ENCODE measurements at regions not wholly inside any gene's neighbourhood (a gene's known extent, or its start where the extent isn't known, plus 50 kb on each side); places are given as distances from the start of the nearest gene placed in this dataset.
"Not testable (repeated sequence)": the region's sequence is repeated elsewhere in the genome, so short reads cannot be mapped to it uniquely, and the experiment has no call there.

DNA sequence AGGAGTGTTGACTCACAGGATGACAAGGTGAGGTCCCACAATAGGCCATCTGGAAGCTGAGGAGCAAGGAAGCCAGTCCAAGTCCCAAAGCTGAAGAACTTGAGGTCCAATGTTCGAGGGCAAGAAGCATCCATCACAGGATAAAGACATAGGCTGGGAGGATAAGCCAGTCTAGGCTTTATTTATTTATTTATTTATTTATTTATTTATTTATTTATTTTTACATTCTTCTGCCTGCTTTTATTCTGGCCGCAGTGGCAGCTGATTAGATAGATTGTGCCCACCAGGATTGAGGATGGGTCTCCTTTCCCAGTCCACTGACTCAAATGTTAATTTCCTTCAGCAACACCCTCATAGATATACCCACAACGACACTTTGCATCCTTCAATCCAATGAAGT, 472.2 kb upstream of the DPPA4 start:
- no peak for ATAC-seq

GRCh38 chr3:109818081-109818480, 480.7 kb upstream of the DPPA4 start:
- ATAC-seq, result no peak

DNA sequence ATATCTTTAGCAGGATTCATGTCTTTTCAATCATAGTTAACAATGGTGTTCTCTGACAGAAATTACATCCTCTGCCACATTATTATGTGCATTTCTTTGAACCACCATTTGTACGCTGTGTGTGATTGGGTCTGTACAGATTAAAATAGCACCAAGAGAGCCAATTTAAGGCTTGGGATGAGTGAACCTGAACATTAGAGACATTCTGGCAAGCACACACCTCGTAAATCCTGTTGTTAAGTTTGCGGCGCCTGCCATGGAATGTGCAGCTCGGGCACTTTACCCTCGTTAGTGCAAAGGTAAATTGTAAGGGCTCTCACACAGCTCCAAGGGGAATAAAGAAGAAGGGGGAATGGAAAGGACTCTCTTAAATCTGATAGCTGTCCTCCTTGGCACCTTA, 482.4 kb upstream of the DPPA4 start:
- ATAC-seq, result no peak

DNA sequence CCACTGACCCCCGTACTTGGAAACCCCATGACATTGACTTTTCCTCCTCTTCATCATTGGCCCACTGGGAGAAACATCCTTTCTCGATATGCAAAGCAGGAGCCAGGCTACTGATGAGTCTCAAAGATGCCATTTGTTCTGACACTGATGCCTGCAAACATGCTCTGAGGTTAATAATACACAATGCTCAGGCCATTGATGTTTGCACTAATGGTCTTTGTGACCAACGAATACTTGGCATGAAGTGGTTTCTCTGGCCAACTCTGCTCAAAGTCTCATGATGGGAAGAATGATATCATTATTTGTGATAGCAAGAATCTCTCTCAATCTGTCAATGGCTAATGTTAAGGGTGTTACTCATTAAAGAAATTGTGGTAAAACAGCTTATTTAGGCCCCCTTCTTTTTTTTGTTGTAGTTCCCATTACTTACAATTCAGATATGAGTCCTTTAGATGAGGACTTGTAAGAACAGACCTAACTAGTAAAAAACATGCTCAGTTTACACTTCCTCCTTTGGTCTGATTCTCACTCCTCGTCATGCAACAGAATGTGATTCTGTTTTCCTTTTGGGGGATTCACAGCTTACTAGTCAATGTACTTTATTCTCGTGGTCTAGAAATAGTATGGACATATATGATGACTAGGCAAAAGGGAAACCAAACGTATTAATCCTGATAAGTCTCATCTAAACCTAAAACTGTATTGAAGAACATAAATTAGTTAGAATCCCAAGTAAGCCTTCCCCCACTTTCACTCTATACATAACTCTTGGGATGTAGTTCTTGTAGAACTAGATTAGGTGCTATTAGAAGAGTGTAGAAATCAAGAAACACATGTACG, 488.8 kb upstream of the DPPA4 start:
- no peak for ATAC-seq

DNA sequence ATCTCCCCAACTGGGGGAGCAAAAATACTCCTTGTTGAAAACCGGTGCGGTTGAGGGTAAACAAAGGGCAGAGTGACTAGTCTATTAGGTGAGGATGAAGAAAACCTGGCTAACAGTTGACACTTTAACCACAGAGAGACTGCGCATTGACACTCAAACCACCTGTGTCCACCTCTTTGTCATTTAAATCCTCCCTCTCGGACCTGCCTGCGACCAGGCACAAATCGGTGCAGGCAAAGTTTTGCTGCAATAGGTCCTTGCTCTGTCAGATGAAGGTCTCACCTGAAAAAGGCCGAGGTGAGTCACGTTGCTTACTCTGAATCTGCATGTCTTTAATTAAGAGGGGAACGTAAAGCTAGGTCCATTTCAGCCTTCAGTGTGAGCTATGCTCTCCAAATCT, 494.1 kb upstream of the DPPA4 start:
- no peak for ATAC-seq

DNA sequence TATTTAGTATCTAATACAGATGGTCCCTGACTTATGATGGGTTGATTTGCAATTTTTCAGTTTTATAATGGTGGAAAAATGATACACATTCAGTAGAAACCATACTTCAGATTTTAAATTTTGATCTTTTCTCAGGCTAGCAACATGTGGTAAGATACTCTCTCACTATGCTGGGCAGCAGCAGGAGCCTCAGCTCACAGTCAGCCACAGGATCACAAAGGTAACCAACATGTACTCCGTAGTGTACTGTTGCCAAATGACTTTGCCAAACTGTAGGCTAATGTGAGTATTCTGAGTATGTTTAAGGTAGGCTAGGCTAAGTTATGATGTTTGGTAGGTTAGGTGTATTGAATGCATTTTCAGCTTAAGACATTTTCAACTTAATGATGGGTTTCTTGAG, 498.6 kb upstream of the DPPA4 start:
- no peak for ATAC-seq

DNA sequence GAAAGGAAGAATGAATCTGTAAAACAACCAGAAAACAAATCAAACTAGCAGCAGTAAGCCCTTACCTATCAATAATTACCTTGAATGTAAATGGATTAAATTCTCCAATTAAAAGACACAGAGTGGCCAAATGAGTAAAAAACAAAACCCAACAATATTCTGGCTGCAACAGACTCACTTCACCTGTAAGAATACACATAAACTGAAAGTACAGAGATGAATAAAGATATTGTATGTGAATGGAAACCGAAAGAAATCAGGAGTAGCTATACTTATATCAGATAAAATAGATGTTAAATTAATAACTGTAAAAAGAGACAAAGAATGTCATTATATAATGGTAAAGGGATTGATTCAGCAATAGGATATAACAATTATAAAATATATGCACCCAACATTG, 514.5 kb upstream of the DPPA4 start:
- no peak for ATAC-seq

- ATAC-seq, result no peak
These were observed 514.9 kb upstream of the DPPA4 start for GRCh38 chr3:109852283-109852682.

GRCh38 chr3:109853077-109853731, 515.9 kb upstream of the DPPA4 start:
- ATAC-seq, result no peak

DNA sequence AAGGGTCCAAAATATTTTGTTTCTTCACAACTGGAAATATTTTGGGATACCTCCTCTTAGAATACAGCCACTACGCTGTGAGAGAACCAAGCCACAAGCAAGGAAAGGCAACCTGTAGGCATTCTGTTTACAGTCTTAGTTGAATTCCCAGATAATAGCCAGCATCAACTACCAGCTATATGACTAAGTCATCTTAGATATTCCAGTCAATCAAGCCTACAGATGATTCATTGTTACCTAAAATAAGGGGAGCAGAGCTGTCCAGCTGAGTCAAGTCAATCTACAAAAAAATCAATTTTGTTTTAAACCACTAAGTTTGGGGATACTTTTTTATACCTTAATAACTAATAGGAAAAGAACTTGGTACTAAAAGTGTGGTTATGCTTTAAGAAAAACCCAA, 526.4 kb upstream of the DPPA4 start:
- no peak for ATAC-seq

DNA sequence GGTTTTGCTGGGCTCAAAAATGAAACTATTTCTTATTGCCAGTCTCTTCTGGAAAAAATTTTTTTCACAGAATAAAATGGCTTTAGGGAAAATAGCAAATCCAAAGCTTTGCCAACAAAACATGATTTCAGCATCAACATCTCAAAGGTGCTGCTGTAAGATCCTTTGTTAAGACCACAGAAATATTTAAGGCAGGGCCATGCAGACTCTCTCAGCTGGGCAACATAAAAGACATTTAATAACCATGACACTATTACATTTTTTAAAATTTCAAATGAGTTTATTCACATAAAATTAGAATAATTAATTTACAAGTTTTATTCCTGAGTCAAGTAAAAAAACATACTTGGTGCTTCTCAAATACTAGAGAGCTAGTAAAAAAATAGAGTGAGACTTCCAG, 527.1 kb upstream of the DPPA4 start:
- ATAC-seq, result no peak

DNA sequence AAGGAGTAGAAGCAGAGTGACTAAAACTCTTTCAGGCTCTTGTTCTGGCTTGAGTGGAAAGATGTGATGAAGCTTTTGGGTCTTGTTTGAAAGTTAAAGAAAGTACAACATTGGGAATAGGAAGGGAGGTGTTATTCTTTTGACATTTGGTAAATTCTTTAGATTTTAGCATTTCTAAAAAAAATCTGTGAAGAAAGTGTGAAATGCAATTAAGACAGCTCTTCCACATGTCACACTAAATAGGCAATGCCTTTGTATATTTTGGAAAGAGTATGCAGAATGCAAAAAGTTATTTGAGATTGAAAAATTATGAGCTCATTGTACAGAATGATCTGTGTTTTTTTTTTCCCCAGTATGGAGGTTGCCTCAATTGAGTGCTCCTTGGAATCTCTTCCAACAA, 532.2 kb upstream of the DPPA4 start:
- ATAC-seq, result no peak

DNA sequence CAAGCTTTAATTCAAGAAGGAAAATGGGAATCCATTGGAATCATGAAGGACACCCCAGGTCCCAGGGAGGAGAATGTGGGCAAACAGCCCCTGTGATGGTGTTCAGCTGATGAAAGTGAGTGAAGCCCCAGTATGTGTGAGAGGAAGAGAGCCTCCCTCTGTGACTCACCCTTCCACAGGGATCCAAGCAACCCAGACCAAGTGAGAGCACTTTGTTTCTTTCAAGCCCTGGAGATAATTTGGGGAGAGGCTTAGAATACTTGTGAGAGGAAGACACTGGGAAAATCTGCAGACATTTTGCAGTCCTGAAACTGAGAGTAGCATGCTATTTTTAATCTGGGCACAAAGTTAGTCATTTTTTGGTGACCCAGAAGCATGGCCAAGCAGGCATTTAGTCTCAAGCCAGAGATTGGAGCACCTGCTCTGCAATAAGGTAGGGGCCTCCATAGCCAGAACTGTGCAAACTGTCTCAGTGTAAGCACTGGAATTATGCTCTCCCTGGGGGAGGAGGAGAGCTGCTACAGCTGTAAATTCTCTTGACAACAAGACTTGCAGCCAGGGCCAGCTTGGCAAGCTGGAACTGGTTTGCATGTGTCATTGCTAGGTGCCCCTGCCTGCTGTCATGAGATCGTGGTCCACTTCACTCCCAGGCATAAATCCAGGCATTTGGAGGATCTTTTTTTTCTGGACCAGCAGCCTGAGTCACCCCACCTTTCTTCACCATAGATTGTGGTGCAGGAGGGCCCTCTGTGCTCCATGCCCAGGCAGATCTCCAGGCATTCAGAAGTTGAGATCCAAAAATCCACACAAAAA, 537.8 kb upstream of the DPPA4 start:
- ATAC-seq, result no peak

GRCh38 chr3:109877616-109878015, 540.3 kb upstream of the DPPA4 start:
- not testable (repeated sequence) for ATAC-seq

GRCh38 chr3:109882144-109882543, 544.8 kb upstream of the DPPA4 start:
- ATAC-seq, result no peak

DNA sequence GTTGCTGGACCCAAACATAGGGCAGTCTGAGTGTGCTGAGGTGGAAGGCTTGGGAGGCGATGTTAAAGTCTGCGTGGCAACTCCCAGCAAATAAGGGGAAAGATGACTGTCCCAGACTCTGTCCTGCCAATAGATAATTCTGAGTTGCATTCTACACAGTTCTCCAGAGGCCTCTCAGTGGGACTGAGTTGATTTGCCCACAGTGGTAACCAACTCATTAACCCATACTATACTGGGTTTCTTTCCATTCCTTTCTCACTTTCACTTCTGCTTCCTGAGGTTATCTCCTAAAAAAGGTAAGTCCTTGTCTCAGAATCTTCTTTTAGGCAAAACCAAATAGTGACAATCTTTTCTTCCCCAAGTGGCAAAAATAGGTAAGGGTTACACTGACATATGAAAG, 549.9 kb upstream of the DPPA4 start:
- ATAC-seq, result no peak

GRCh38 chr3:109888026-109888425, 550.7 kb upstream of the DPPA4 start:
- ATAC-seq, result no peak

GRCh38 chr3:109897734-109898133, 560.4 kb upstream of the DPPA4 start:
- no peak for ATAC-seq

- no peak for ATAC-seq
These were observed 562.6 kb upstream of the DPPA4 start for GRCh38 chr3:109899925-109900324.

- ATAC-seq, result no peak
These were observed 563.4 kb upstream of the DPPA4 start for GRCh38 chr3:109900783-109901182.

DNA sequence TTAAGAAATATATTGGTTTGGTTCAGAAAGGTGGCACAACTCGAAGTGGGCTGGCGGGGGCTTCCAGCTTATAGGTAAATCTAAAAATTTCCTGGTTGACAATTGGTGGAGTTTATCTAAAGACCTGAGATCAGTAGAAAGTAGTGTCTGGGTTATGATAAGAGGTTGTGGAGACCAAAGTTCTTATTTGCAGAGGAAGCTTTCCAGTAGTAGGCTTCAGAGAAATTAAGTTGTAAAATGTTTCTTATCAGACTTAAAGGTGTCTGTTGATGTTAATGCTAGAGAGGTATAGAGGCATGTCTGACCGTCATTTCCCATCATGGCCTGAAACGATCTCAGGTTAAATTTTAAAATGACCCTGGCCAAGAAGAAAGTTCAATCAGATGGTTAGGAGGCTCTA, 565.2 kb upstream of the DPPA4 start:
- ATAC-seq, result no peak

DNA sequence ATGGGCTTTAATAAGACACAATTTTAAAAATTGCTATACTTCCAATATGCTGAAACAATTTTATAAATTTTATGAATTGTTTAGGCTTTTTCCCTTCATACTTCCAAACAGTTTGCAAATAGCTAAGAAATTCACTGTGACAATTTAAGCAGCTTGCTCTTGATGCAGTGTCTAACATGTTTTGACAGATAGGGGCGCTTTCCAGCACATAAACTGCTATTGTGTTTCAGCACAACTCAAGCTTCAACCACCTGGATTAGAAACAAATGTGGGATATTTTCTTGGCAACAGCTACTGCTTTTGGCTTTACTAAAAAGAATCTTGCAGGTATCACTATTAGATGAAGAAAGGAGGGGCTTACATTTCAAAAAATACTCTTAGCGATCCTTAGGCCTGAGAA, 565.8 kb upstream of the DPPA4 start:
- no peak for ATAC-seq

GRCh38 chr3:109910772-109911171, 573.4 kb upstream of the DPPA4 start:
- no peak for ATAC-seq

DNA sequence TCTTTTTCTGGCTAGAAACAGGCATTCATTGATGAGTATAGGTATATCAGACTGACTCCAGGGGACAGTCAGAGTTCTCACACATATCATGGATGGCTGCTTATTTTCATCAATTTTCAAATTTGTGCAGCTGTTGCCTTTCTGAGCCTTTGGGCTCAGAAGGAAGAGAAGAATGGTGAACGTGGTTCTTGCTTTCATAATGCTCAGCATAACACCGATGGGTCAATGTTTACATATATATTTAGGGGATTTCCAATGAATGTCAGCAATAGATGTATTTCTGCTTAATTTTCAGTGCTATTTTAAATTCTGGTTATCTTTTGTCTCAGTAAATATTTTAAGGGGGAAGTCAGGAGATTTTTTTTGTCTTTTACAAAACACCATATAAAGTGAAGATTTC, 581.4 kb upstream of the DPPA4 start:
- no peak for ATAC-seq
